GM12872 (cell line): ENCODE measurements at regions not wholly inside any gene's neighbourhood (a gene's known extent, or its start where the extent isn't known, plus 50 kb on each side); places are given as distances from the start of the nearest gene placed in this dataset.

ENCODE experiments used
- CTCF ChIP-seq: IDR thresholded peaks from 3 replicates; pipeline ENCODE4 v1.5.1; 2011; ENCODE audit warnings: low read depth, mild to moderate bottlenecking, low read length, moderate library complexity; ENCODE audit not compliant: insufficient read depth

- no peak for TF ChIP-seq CTCF
Observed at GRCh38 chr1:105736349-105736748, 1320.1 kb upstream of the PRMT6 start.

DNA sequence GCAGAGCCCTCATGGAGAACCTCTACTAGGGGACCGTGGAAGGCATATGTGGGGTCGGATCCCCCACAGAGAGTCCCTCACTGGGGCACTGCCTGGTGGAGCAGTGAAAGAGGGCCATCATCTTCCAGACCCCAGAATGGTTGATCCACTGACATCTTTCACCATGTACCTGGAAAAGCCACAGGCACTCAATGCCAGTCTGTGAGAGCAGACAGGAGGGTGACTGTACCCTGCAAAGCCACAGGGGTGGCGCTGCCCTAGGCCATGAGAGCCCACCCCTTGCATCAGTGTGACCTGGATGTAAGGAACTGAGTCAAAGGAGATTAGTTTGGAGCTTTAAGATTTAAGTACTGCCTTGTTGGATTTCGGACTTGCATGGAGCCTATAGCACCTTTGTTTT, 1276.7 kb upstream of the PRMT6 start:
- TF ChIP-seq CTCF: no peak

- TF ChIP-seq CTCF: no peak
Observed at GRCh38 chr1:105785021-105785420, 1271.5 kb upstream of the PRMT6 start.

GRCh38 chr1:105793536-105794146, 1262.8 kb upstream of the PRMT6 start:
- peak; percentile 72 for TF ChIP-seq CTCF

DNA sequence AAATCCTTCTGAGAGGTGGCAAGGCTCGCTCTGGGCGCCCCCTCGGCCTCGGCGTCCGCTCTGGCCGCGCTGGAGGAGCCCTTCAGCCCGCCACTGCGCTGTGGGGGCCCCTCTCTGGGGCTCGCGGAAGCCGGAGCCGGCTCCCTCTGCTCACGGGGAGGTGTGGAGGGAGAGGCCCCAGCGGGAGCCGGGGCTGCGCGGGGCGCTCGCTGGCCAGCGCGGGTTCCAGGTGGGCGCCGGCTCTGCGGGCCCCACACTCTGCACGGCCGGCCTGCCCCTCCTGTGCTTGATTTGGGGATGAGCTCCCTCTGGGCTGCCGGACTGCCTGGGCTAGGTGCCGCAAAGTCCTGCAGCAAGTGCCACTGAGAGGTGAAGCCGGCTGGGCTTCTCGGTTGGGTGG, 1260.7 kb upstream of the PRMT6 start:
- no peak for TF ChIP-seq CTCF

GRCh38 chr1:105830571-105831146, 1225.8 kb upstream of the PRMT6 start:
- TF ChIP-seq CTCF: no peak

GRCh38 chr1:105838071-105838470, 1218.4 kb upstream of the PRMT6 start:
- no peak for TF ChIP-seq CTCF
